HepG2 (cell line): ENCODE measurements at regions not wholly inside any gene's neighbourhood (a gene's known extent, or its start where the extent isn't known, plus 50 kb on each side); places are given as distances from the start of the nearest gene placed in this dataset.

Source experiments
- ATAC-seq: fragments of 200-7000 bp; cut with Tn5 transposase; 3 replicates; pipeline ENCODE4 v1.9.1; 2020; ENCODE audit warnings: mild to moderate bottlenecking, moderate library complexity
- BruUV-seq: library from RNA; stranded (reverse); fragments of 400-500 nt; replicated peaks from 2 replicates; lab custom pipeline; 2021; lab: Mats Ljungman, UMichigan
- CTCF ChIA-PET: fragments of 300-600 bp; formaldehyde crosslinking; extraction: SDS; loops from one replicate; lab custom pipeline; 2021; ENCODE audit warnings: low total read pairs, inconsistent platforms, low intra/inter-chr PET ratio; lab: Yijun Ruan, JAX
- POLR2A ChIA-PET: fragments of 350-600 bp; sonication (Branson Sonifier 250); formaldehyde crosslinking; loops from one replicate; lab custom pipeline; 2020; ENCODE audit warnings: antibody characterized with exemption, inconsistent platforms; lab: Yijun Ruan, JAX
- DNase-seq: peaks from one replicate; pipeline ENCODE4 v3.0.0-alpha.2; 2015; ENCODE audit warnings: low spot score
- FAIRE-seq: peaks from 3 replicates; lab custom pipeline; 2011; peaks lifted over from hg19 to GRCh38; lab: Jason Lieb, UNC
- H2AFZ ChIP-seq: one replicate; pipeline ENCODE4 v1.6.1; 2011; ENCODE audit warnings: low read length, inconsistent platforms
- H3K27ac ChIP-seq: fragments of 300-600 bp; 3 replicates; pipeline ENCODE4 v1.8.0; 2011; ENCODE audit warnings: mixed run types, mild to moderate bottlenecking, mixed read lengths, low read length, inconsistent platforms; ENCODE audit not compliant: insufficient read depth; ENCODE audit errors: extremely low read length
- H3K27me3 ChIP-seq, 2 experiments: fragments of 200-600 bp in 1 of 2; 2 replicates in 1 of 2; 3 replicates in 1 of 2; pipeline versions ENCODE4 v1.6.0 to v1.8.0; 2011; ENCODE audit warnings: low read length in 2 of 2, mild to moderate bottlenecking in 2 of 2, moderate library complexity in 2 of 2, inconsistent platforms in 1 of 2; ENCODE audit not compliant: insufficient read depth in 2 of 2, control insufficient read depth in 1 of 2
- H3K36me3 ChIP-seq, 2 experiments: fragments of 200-600 bp in 1 of 2; replicated peaks in 1 of 2; 2 replicates in 1 of 2; 3 replicates in 1 of 2; pipeline versions ENCODE4 v1.5.1 to v1.8.0; 2011; ENCODE audit warnings: low read length in 2 of 2, inconsistent platforms in 1 of 2; ENCODE audit not compliant: insufficient read depth in 2 of 2, control insufficient read depth in 1 of 2
- H3K4me1 ChIP-seq: 2 replicates; pipeline ENCODE4 v1.5.1; 2012; ENCODE audit warnings: low read length, inconsistent platforms; ENCODE audit not compliant: insufficient read depth
- H3K4me2 ChIP-seq: 2 replicates; pipeline ENCODE4 v1.6.0; 2011; ENCODE audit warnings: low read depth, low read length, inconsistent platforms
- H3K4me3 ChIP-seq, 3 experiments: fragments of 200-600 bp in 1 of 3; sonication (generic), shearing (Covaris generic) in 1 of 3; replicated peaks in 1 of 3; 2 replicates each; pipeline ENCODE4 v1.5.1; 2011 to 2016; ENCODE audit warnings: low read length in 3 of 3, inconsistent platforms in 2 of 3, low read depth in 2 of 3, mild to moderate bottlenecking in 2 of 3, control low read depth in 1 of 3, mixed read lengths in 1 of 3; ENCODE audit not compliant: insufficient read depth in 1 of 3
- H3K79me2 ChIP-seq: one replicate; pipeline ENCODE4 v1.6.1; 2011; ENCODE audit warnings: low read length, inconsistent platforms; ENCODE audit not compliant: insufficient read depth
- H3K9ac ChIP-seq: 2 replicates; pipeline ENCODE4 v1.6.0; 2011; ENCODE audit warnings: mild to moderate bottlenecking, low read depth, low read length, inconsistent platforms; ENCODE audit not compliant: insufficient read depth
- H3K9me3 ChIP-seq: 2 replicates; pipeline ENCODE4 v1.5.1; 2012; ENCODE audit warnings: mild to moderate bottlenecking, low read length
- H4K20me1 ChIP-seq: 2 replicates; pipeline ENCODE4 v1.6.0; 2011; ENCODE audit warnings: inconsistent platforms, mild to moderate bottlenecking, low read length, moderate library complexity; ENCODE audit not compliant: insufficient read depth
- CEBPG ChIP-seq: IDR thresholded peaks from 2 replicates; pipeline ENCODE4 v1.6.1; 2016
- DMTF1 ChIP-seq: sonication (generic); formaldehyde crosslinking; IDR thresholded peaks from 2 replicates; pipeline ENCODE4 v1.4.0; 2020; ENCODE audit warnings: mild to moderate bottlenecking, missing genetic modification reagents
- FOXP4 ChIP-seq: sonication (generic); formaldehyde crosslinking; IDR thresholded peaks from 2 replicates; pipeline ENCODE4 v1.4.0; 2020; ENCODE audit warnings: missing genetic modification reagents
- GRHL1 ChIP-seq: sonication (generic); formaldehyde crosslinking; conservative IDR thresholded peaks from 2 replicates; pipeline ENCODE4 v1.8.0; 2022; ENCODE audit warnings: missing genetic modification reagents
- HBP1 ChIP-seq: IDR thresholded peaks from 2 replicates; pipeline ENCODE4 v1.6.1; 2016; ENCODE audit warnings: low read depth, control low read depth
- KAT7 ChIP-seq: IDR thresholded peaks from 2 replicates; pipeline ENCODE4 v1.6.1; 2018; ENCODE audit warnings: borderline replicate concordance, missing compliant biosample characterization
- MIER2 ChIP-seq: IDR thresholded peaks from 2 replicates; pipeline ENCODE4 v1.6.1; 2016; ENCODE audit warnings: missing biosample characterization, missing genetic modification reagents
- PCBP1 ChIP-seq: fragments of 200-400 bp; formaldehyde crosslinking; IDR thresholded peaks from 2 replicates; pipeline ENCODE4 v1.6.1; 2017; ENCODE audit warnings: mild to moderate bottlenecking, low read depth, low read length, borderline replicate concordance
- PPARG ChIP-seq: conservative IDR thresholded peaks from 2 replicates; pipeline ENCODE4 v1.6.1; 2016; ENCODE audit warnings: missing biosample characterization, missing genetic modification reagents
- SOX6 ChIP-seq, 2 experiments: fragments of 450-650 bp in 1 of 2; sonication (generic) in 1 of 2; formaldehyde crosslinking in 1 of 2; IDR thresholded peaks; 2 replicates each; pipeline versions ENCODE4 v1.4.0 to v1.6.1; 2017 to 2020; ENCODE audit warnings: antibody characterized with exemption in 1 of 2, mild to moderate bottlenecking in 1 of 2, missing genetic modification reagents in 1 of 2
- SRY ChIP-seq: sonication (generic); formaldehyde crosslinking; IDR thresholded peaks from 2 replicates; pipeline ENCODE4 v1.8.0; 2022; ENCODE audit warnings: mild to moderate bottlenecking, missing genetic modification reagents
- TEAD2 ChIP-seq: sonication (generic); formaldehyde crosslinking; IDR thresholded peaks from 2 replicates; pipeline ENCODE4 v1.9.0; 2021; ENCODE audit warnings: missing genetic modification reagents
- TFAP4 ChIP-seq: sonication (generic); IDR thresholded peaks from 2 replicates; pipeline ENCODE4 v1.6.1; 2016; ENCODE audit warnings: low read depth, borderline replicate concordance
- ZNF329 ChIP-seq: sonication (generic); formaldehyde crosslinking; IDR thresholded peaks from 2 replicates; pipeline ENCODE4 v1.9.0; 2021; ENCODE audit warnings: low read depth, mild to moderate bottlenecking, missing genetic modification reagents
- ZNF724P ChIP-seq: sonication (generic); formaldehyde crosslinking; IDR thresholded peaks from 2 replicates; pipeline ENCODE4 v1.8.0; 2022; ENCODE audit warnings: missing genetic modification reagents, borderline replicate concordance
- ZSCAN29 ChIP-seq: sonication (generic); formaldehyde crosslinking; conservative IDR thresholded peaks from 2 replicates; pipeline ENCODE4 v1.4.0; 2020; ENCODE audit warnings: mild to moderate bottlenecking, missing genetic modification reagents
- WGBS: methylation state at CpG from one replicate; pipeline ENCODE4 v1.1.6; 2017; ENCODE audit warnings: low lambda C conversion rate; 5-methylcytosine and 5-hydroxymethylcytosine counted together
- in situ Hi-C: cut with HindIII; loops from 2 replicates; pipeline ENCODE4 v1.10.0; 2017; ENCODE audit warnings: low pct_unique_long_range_greater_than_20kb; ENCODE audit not compliant: extremely low pct_ligation_motif_present
- intact Hi-C: fragments of 100-400 bp; cut with micrococcal nuclease; formaldehyde crosslinking; loops from one replicate; pipeline ENCODE4 v1.10.0; 2022; ENCODE audit not compliant: unreplicated experiment

- 23% methylated on average over 2 of the region's 2 CpGs for WGBS
- in situ Hi-C loops = loop anchor here (10.0 kb wide), 4 partner anchors 562 to 1002 kb away; no protein-coding TSS in a partner anchor
- peaks cover 71% of the 10 kb centered on the region for H3K4me1 ChIP-seq
- no peak for TF ChIP-seq SOX6 (IDR thresholded peaks at IDR 0.05)
- peak; percentile 93 for TF ChIP-seq SOX6 (CRISPR knock-in tag; IDR thresholded peaks at IDR 0.05)
- TF ChIP-seq TFAP4 = peak; percentile 10; the same call in 1 of the 2 replicates
- TF ChIP-seq PCBP1 = no peak
- TF ChIP-seq GRHL1 = no peak
- no peak for TF ChIP-seq TEAD2
- TF ChIP-seq PPARG = peak; percentile 100
- TF ChIP-seq ZNF724P (CRISPR knock-in tag) = 0 out of 2 replicates have a peak, but pooled peaks have one; percentile 37
- 0 out of 2 replicates have a peak, but pooled peaks have one; percentile 19 for TF ChIP-seq ZNF329 (CRISPR knock-in tag)
- 0 out of 2 replicates have a peak, but pooled peaks have one; percentile 24 for TF ChIP-seq ZSCAN29
- no peak for TF ChIP-seq KAT7 (CRISPR knock-in tag)
- TF ChIP-seq DMTF1 (CRISPR knock-in tag) = no peak
- TF ChIP-seq MIER2 (CRISPR knock-in tag) = peak; percentile 68; the same call in 1 of the 2 replicates
- TF ChIP-seq FOXP4 (CRISPR knock-in tag) = peak; percentile 88
- no peak for TF ChIP-seq SRY
- TF ChIP-seq CEBPG = peak; percentile 50
- no peak for TF ChIP-seq HBP1 (CRISPR knock-in tag)
Measured at GRCh38 chr1:214126697-214127146, 138.9 kb downstream of the PROX1 start.

More at GRCh38 chr1:214126697-214127146, 138.9 kb downstream of the PROX1 start:
- H3K9me3 ChIP-seq = no peaks in the 10 kb centered on the region
- ATAC-seq (peak; percentile 54), DNase-seq (peak; percentile 59), FAIRE-seq (peak; percentile 77)
- no peaks in the 10 kb centered on the region for H3K36me3 ChIP-seq
- intact Hi-C loops = no loop called here
- no TSS peak for BruUV-seq
- H3K27me3 ChIP-seq = 0 out of 5 replicates have a peak, but pooled peaks cover 0 to 1% of the 10 kb centered on the region in 2 experiments
- H3K4me2 ChIP-seq = peak overlapping the region; percentile 14
- H3K79me2 ChIP-seq = no peaks in the 10 kb centered on the region
- H4K20me1 ChIP-seq = no peaks in the 10 kb centered on the region
- no peak overlapping the region for H3K4me3 ChIP-seq
- H2AFZ ChIP-seq = no peak overlapping the region
- CTCF ChIA-PET = no interaction called here
- no peak overlapping the region for H3K9ac ChIP-seq
- H3K27ac ChIP-seq = peak overlapping the region; percentile 43
- POLR2A ChIA-PET = interaction anchor here (2.5 kb wide), 1 partner anchor 98 kb away, joined by 8 read pairs; no protein-coding TSS in a partner anchor
